PC-9 (cell line): ENCODE measurements at regions not wholly inside any gene's neighbourhood (a gene's known extent, or its start where the extent isn't known, plus 50 kb on each side); places are given as distances from the start of the nearest gene placed in this dataset.

Source experiments
- EZH2 ChIP-seq: fragments of 200-600 bp; sonication (generic); IDR thresholded peaks from 2 replicates; pipeline ENCODE4 v1.8.0; 2017; ENCODE audit warnings: antibody characterized with exemption, low read depth
- TF ChIP-seq, protein P1 (sequence below): fragments of 200-600 bp; sonication (generic); conservative IDR thresholded peaks from 2 replicates; pipeline ENCODE4 v1.6.1; 2017; ENCODE audit warnings: mixed run types, antibody characterized with exemption, mild to moderate bottlenecking, moderate library complexity

DNA sequence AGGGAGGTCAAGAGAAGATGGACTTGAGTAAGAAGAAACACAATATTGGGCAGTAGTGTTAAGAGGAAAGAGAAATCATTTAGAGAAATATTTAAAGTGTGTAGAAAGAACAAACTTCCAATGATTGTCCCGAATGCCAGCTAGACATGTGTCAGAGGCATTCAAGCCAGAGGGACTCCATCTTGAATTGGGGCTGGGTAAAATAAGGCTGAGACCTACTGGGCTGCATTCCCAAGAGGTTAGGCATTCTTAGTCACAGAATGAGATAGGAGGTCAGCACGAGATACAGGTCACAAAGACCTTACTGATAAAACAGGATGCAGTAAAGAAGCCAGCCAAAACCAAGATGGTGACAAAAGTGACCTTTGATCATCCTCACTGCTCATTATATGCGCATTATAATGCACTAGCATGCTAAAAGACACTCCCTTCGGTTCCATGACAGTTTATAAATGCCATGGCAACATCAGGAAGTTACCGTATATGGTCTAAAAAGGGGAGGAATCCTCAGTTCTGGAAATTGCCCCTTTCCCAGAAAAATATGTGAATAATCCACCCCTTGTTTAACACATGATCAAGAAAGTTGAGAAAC is 127.0 kb upstream of the IPO5 start:
- TF ChIP-seq, protein P1, sequence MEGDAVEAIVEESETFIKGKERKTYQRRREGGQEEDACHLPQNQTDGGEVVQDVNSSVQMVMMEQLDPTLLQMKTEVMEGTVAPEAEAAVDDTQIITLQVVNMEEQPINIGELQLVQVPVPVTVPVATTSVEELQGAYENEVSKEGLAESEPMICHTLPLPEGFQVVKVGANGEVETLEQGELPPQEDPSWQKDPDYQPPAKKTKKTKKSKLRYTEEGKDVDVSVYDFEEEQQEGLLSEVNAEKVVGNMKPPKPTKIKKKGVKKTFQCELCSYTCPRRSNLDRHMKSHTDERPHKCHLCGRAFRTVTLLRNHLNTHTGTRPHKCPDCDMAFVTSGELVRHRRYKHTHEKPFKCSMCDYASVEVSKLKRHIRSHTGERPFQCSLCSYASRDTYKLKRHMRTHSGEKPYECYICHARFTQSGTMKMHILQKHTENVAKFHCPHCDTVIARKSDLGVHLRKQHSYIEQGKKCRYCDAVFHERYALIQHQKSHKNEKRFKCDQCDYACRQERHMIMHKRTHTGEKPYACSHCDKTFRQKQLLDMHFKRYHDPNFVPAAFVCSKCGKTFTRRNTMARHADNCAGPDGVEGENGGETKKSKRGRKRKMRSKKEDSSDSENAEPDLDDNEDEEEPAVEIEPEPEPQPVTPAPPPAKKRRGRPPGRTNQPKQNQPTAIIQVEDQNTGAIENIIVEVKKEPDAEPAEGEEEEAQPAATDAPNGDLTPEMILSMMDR = no peak
- no peak for TF ChIP-seq EZH2
